H7 (cell line): ENCODE measurements at regions not wholly inside any gene's neighbourhood (a gene's known extent, or its start where the extent isn't known, plus 50 kb on each side); places are given as distances from the start of the nearest gene placed in this dataset.
"Not testable (repeated sequence)": the region's sequence is repeated elsewhere in the genome, so short reads cannot be mapped to it uniquely, and the experiment has no call there.

ENCODE experiments used
- DNase-seq: peaks from one replicate; pipeline ENCODE4 v3.0.0; 2012
- H3K27me3 ChIP-seq: 2 replicates; pipeline ENCODE4 v1.6.0; 2011; ENCODE audit warnings: mild to moderate bottlenecking, low read length; ENCODE audit not compliant: control insufficient read depth, insufficient read depth
- H3K36me3 ChIP-seq: replicated peaks from 2 replicates; pipeline ENCODE4 v1.5.1; 2011; ENCODE audit warnings: low read length; ENCODE audit not compliant: control insufficient read depth, insufficient read depth
- H3K4me3 ChIP-seq: 2 replicates; pipeline ENCODE4 v1.5.1; 2011; ENCODE audit warnings: low read depth, mild to moderate bottlenecking, control low read depth, low read length, moderate library complexity; ENCODE audit not compliant: insufficient read depth

DNA sequence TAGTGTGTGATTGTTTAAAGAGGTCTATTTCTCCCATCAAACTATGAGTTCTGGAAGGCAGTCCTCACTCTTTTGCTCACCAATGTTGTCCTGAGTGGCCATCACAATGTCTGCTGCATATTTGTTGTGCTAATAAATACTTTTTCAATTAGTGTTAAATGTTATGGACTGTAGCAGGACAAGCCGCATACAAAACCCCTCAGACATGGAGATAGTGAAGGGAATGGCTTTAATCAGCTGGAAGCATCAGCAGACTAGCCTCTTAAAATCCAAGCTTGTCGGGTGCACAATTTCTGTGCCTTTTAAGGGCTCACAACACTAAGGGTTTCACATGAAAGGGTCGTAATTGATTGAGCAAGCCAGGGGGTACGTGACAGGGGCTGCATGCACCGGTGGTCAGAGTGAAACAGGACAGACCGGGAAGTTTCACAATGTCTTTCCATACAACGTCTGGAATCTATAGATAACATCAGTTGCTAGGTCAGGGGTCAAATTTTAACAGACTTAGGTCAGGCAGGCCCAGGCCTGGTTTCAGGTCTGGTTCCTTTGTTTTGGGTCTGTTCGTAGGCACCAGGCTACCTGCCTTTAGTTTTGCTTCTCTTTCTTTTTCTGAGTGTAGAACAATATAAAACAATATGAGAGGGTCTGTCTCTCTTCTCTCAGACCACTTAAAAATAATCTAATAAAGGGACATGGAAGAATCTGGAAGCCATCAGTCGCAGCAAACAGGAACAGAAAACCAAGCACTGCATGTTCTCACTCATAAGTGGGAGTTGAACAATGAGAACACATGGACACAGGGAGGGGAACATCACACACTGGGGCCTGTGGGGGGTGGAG lies 327.6 kb upstream of the HTR1E start:
- H3K36me3 ChIP-seq: no peaks in the 10 kb centered on the region
- DNase-seq: no peak
- no peak overlapping the region for H3K4me3 ChIP-seq
- no peaks in the 10 kb centered on the region for H3K27me3 ChIP-seq

DNA sequence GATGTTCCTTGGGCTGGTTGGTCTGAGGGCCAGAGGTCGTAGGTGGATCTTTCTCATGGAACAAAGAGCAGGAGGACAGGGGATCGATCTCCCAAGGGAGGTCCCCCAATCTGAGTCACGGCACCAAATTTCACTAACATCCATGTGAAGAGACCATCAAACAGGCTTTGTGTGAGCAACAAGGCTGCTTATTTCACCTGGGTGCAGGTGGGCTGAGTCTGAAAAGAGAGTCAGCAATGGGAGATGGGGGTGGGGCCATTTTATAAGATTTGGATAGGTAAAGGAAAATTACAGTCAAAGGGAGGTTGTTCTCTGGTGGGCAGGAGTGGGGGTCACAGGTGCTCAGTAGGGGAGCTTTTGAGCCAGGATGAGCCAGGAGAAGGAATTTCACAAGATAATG lies 334.0 kb upstream of the HTR1E start:
- H3K27me3 ChIP-seq, H3K36me3 ChIP-seq, DNase-seq, H3K4me3 ChIP-seq: not testable (repeated sequence)

- not testable (repeated sequence) for DNase-seq, H3K4me3 ChIP-seq, H3K27me3 ChIP-seq, H3K36me3 ChIP-seq
Measured at GRCh38 chr6:86602093-86602492, 335.2 kb upstream of the HTR1E start.

DNA sequence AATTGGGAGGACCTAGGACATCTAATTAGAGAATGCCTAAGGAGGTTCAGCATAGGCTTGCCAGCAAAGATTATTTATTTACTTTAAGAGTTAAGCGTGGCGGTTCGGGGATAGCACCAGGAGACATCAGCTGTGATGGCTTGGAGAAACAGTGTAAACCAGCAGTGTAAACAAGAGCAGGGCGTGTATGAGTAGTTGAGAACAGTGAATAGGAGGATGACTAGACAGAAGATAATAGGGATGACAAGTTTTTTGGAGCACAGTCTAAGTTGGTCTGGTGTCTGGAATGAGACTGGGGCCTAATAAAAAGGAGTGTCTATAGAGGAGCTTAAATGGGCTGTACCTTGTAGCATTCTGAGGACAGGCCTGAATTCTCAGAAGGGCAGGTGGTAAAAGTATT lies 338.4 kb upstream of the HTR1E start:
- not testable (repeated sequence) for H3K36me3 ChIP-seq, DNase-seq, H3K27me3 ChIP-seq, H3K4me3 ChIP-seq

DNA sequence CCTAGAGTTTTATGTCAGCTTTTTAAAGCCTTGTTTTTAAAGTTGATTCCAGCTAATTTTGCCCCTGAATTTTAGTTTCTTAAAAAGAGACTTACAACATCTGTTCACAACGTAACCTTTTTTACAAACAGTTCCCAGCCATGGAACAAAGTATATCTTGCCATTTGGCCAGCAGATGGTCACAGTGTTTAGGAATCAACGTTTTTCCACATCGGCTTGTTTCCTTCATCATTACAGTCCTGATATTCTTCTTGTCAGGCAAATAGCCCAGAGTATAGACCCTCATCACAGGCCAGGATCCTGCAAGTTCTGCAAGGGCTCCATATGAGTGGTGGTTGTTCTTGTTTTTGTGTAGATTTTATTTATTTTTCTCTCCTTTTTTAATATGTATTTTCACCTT lies 341.7 kb upstream of the HTR1E start:
- Histone ChIP-seq H3K27me3 (no peaks in the 10 kb centered on the region), H3K36me3 (no peaks in the 10 kb centered on the region), H3K4me3 (no peak overlapping the region)
- no peak for DNase-seq

DNA sequence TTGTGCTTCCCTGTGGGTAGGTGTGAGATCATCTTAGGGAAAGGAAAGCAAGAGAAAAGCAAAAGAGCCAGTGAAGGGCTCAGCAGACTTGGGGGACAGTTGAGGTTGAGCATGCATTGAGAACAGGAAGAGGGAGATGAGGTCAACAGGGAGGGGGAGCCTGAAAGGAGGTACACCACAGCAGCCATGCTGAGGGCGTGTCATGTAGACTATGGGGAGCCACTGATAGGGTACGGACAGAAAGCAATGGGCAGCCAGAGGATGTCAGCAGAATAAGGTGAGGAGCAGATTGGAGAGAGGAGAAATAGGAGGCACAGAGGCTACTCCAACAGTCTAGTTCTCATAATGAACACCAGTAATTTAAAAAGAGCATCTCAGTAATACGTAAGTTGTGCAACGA lies 351.1 kb upstream of the HTR1E start:
- Histone ChIP-seq H3K36me3 (no peaks in the 10 kb centered on the region), H3K27me3 (no peaks in the 10 kb centered on the region), H3K4me3 (no peak overlapping the region)
- DNase-seq: no peak

- Histone ChIP-seq H3K27me3 (no peaks in the 10 kb centered on the region), H3K4me3 (no peak overlapping the region), H3K36me3 (no peaks in the 10 kb centered on the region)
- DNase-seq: no peak
Measured at GRCh38 chr6:86581833-86582232, 355.5 kb upstream of the HTR1E start.

- Histone ChIP-seq H3K4me3 (no peak overlapping the region), H3K27me3 (no peaks in the 10 kb centered on the region), H3K36me3 (no peaks in the 10 kb centered on the region)
- DNase-seq: no peak
Measured at GRCh38 chr6:86563197-86563596, 374.1 kb upstream of the HTR1E start.

GRCh38 chr6:86558318-86558717 lies 379.0 kb upstream of the HTR1E start:
- Histone ChIP-seq H3K4me3 (no peak overlapping the region), H3K36me3 (no peaks in the 10 kb centered on the region), H3K27me3 (no peaks in the 10 kb centered on the region)
- DNase-seq: no peak

DNA sequence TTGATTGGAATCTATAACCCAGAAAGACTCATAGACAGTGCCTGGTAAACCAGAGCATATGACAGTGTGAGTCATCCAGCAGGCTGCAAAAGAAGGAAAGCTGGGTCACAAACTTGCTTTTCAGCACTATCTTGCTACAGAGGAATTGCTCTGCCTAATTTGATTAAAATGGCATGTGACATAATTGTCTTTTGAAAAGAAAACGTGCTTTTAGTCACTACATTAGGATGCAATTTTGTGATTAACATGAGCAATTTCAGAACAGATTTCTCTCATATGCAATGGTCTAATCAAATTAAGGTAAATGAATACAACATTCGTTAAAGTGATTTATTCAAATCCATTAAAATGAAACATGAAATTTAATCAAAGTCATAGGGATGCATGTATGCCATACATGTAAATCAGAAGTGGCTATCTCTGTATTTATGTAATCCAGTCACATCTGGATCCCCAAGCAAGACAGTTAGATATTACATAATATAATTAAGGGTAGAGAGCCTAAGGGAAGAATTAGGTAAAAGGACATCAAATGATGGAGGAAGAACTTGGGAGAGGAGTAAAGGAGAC lies 400.0 kb upstream of the HTR1E start:
- no peaks in the 10 kb centered on the region for H3K36me3 ChIP-seq
- H3K27me3 ChIP-seq: no peaks in the 10 kb centered on the region
- H3K4me3 ChIP-seq: no peak overlapping the region
- no peak for DNase-seq

GRCh38 chr6:86536121-86536520 lies 401.2 kb upstream of the HTR1E start:
- Histone ChIP-seq H3K4me3 (no peak overlapping the region), H3K36me3 (no peaks in the 10 kb centered on the region), H3K27me3 (no peaks in the 10 kb centered on the region)
- no peak for DNase-seq

- no peak overlapping the region for H3K4me3 ChIP-seq
- DNase-seq: no peak
- H3K36me3 ChIP-seq: no peaks in the 10 kb centered on the region
- H3K27me3 ChIP-seq: no peaks in the 10 kb centered on the region
Measured at GRCh38 chr6:86535100-86535499, 402.2 kb upstream of the HTR1E start.

- no peaks in the 10 kb centered on the region for H3K36me3 ChIP-seq
- no peak for DNase-seq
- no peaks in the 10 kb centered on the region for H3K27me3 ChIP-seq
- no peak overlapping the region for H3K4me3 ChIP-seq
Measured at GRCh38 chr6:86529635-86530034, 407.7 kb upstream of the HTR1E start.

DNA sequence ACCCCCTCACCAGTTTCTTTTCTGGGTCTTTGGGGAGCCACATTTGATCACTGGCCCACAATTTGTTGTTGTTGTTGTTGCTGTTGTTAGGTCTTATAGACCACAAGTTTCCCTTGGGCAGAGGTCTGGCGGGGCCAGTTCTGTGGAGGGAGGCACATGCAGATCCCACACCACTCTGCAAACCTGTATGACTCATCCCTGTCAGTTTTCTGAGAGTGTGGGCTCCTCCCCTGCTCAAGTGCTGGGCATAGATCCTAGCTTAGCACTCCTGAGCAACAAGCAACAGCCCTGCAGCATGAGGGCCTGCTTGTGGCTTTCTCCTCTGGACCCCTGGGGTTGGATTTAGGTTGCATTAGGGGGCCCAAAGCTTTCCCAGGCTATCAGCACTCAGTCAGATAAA lies 411.1 kb upstream of the HTR1E start:
- no peaks in the 10 kb centered on the region for H3K36me3 ChIP-seq
- DNase-seq: no peak

GRCh38 chr6:86516087-86516486 lies 421.2 kb upstream of the HTR1E start:
- H3K36me3 ChIP-seq: no peaks in the 10 kb centered on the region
- no peaks in the 10 kb centered on the region for H3K27me3 ChIP-seq
- DNase-seq: no peak
- H3K4me3 ChIP-seq: no peak overlapping the region

More for the DNA sequence above, 411.1 kb upstream of the HTR1E start:
- H3K27me3 ChIP-seq: no peaks in the 10 kb centered on the region
- no peak overlapping the region for H3K4me3 ChIP-seq
